ENCODE measurements at regions not wholly inside any gene's neighbourhood (a gene's known extent, or its start where the extent isn't known, plus 50 kb on each side); places are given as distances from the start of the nearest gene placed in this dataset.

DNA sequence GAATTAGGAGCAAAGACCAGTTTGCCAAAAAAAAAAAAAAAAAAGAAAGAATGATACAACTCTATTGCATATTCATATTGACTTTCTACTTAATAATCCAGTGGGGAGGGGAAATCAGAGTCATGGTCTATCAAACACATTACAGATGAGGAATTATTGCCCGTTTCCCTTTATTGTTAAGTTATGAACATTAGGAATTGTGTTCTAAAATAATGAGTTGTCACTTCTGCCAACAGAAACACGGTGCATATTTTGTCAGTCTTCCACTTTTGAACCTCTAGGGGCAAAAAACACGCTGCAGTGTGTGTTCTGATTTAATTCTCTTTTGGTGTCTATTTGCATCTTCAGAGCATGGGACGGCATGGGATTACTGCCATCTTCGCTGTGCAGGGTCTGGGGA is 115.7 kb upstream of the RHOBTB1 start:
- no peak for DNase-seq
- no peaks in the 10 kb centered on the region for H3K27me3 Mint-ChIP-seq (ENCODE audit: low read depth in 3 of 3)
- H3K27ac ChIP-seq (ENCODE audit: low read depth in 1 of 2, low read length in 2 of 2): no peak overlapping the region

DNA sequence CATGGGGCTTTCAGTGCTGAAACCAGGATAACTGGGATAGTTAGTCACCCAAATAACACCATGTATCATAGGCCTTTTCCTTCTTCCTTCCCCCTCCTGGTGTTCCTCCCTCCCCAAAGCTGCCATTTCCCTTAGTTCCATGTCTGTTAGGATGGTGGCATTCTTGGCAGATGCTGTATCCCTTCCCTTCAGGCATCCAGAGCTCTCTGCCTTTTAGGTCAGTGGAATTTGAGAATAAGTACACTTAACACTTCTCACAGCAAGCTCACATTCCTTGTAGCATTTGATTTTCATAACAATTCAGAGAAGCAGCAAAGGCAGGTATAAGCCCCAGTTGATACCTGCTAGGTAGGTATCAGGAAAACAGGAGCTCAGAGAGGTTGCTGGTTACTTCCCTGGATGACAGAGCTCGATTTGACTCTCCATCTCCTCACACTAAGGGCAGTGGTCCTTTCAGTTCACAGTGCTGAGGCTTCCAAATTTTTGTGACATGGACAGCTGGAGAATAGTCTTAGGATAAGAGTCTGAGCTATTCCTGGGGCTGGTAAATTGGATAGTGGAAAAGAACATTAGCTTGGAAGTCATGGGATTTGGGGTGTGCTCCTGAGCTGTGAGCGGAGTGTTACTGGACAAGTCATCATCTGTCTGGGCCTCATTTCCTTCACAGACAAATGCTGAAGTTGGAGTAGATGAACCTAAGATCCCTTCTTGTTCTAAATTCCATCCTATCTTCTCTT is 108.7 kb upstream of the RHOBTB1 start:
- H3K9ac ChIP-seq (ENCODE audit: insufficient read depth, low read length, poor library complexity, severe bottlenecking): no peak overlapping the region
- H4K20me1 ChIP-seq (ENCODE audit: insufficient read depth, low read length): no peaks in the 10 kb centered on the region
- TF ChIP-seq, protein P1, sequence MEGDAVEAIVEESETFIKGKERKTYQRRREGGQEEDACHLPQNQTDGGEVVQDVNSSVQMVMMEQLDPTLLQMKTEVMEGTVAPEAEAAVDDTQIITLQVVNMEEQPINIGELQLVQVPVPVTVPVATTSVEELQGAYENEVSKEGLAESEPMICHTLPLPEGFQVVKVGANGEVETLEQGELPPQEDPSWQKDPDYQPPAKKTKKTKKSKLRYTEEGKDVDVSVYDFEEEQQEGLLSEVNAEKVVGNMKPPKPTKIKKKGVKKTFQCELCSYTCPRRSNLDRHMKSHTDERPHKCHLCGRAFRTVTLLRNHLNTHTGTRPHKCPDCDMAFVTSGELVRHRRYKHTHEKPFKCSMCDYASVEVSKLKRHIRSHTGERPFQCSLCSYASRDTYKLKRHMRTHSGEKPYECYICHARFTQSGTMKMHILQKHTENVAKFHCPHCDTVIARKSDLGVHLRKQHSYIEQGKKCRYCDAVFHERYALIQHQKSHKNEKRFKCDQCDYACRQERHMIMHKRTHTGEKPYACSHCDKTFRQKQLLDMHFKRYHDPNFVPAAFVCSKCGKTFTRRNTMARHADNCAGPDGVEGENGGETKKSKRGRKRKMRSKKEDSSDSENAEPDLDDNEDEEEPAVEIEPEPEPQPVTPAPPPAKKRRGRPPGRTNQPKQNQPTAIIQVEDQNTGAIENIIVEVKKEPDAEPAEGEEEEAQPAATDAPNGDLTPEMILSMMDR (IDR thresholded peaks at IDR 0.05): no peak
- H3K4me3 Mint-ChIP-seq: no peak overlapping the region
- no peak overlapping the region for H3K27ac Mint-ChIP-seq
- H3K9me3 Mint-ChIP-seq: peaks cover 0 to under 1% (median 0%) of the 10 kb centered on the region in 7 donors
- H3K27me3 Mint-ChIP-seq (ENCODE audit: low read depth in 3 of 3): no peaks in the 10 kb centered on the region
- H3K4me3 ChIP-seq (replicated peaks in 1 of 3; ENCODE audit: low read depth in 2 of 3, low read length in 3 of 3): no peak overlapping the region
- no peaks in the 10 kb centered on the region for H3K36me3 Mint-ChIP-seq
- no peak overlapping the region for H3K27ac ChIP-seq (ENCODE audit: low read depth in 1 of 2, low read length in 2 of 2)
- no peaks in the 10 kb centered on the region for H3K4me1 Mint-ChIP-seq
- WGBS (ENCODE audit: insufficient coverage): no CpG with 5 or more reads among the region's 2 CpGs
- no peaks in the 10 kb centered on the region for H3K36me3 ChIP-seq (replicated peaks in 1 of 2; ENCODE audit: control insufficient read depth in 1 of 2, insufficient read depth in 2 of 2, low read length in 2 of 2)
- H3K9me3 ChIP-seq (replicated peaks in 1 of 2; ENCODE audit: control insufficient read depth in 1 of 2, insufficient read depth in 1 of 2, low read length in 2 of 2): no peaks in the 10 kb centered on the region
- DNase-seq: no peak
- H3K79me2 ChIP-seq (ENCODE audit: insufficient read depth, low read length): no peaks in the 10 kb centered on the region
- no peaks in the 10 kb centered on the region for H3K27me3 ChIP-seq (ENCODE audit: control insufficient read depth in 2 of 2, insufficient read depth in 2 of 2, low read length in 2 of 2)
- no peak overlapping the region for H2AFZ ChIP-seq (ENCODE audit: insufficient read depth, low read depth, low read length, poor library complexity, severe bottlenecking)
- no peak overlapping the region for H3K4me2 ChIP-seq (replicated peaks; ENCODE audit: extremely low read depth, low read length, poor library complexity, severe bottlenecking)
- H3K4me1 ChIP-seq (ENCODE audit: control insufficient read depth in 1 of 2, insufficient read depth in 2 of 2, low read length in 2 of 2): no peaks in the 10 kb centered on the region
- intact Hi-C loops (cut with micrococcal nuclease): no loop called here

More for the DNA sequence above, 115.7 kb upstream of the RHOBTB1 start:
- Histone ChIP-seq H3K9me3 (replicated peaks in 1 of 2; ENCODE audit: control insufficient read depth in 1 of 2, insufficient read depth in 1 of 2, low read length in 2 of 2) (no peaks in the 10 kb centered on the region), H3K36me3 (replicated peaks in 1 of 2; ENCODE audit: control insufficient read depth in 1 of 2, insufficient read depth in 2 of 2, low read length in 2 of 2) (no peaks in the 10 kb centered on the region), H3K4me1 (ENCODE audit: control insufficient read depth in 1 of 2, insufficient read depth in 2 of 2, low read length in 2 of 2) (no peaks in the 10 kb centered on the region), H3K4me3 (replicated peaks in 1 of 3; ENCODE audit: low read depth in 2 of 3, low read length in 3 of 3) (no peak overlapping the region), H3K79me2 (ENCODE audit: insufficient read depth, low read length) (no peaks in the 10 kb centered on the region), H3K4me2 (replicated peaks; ENCODE audit: extremely low read depth, low read length, poor library complexity, severe bottlenecking) (no peak overlapping the region), H3K27me3 (ENCODE audit: control insufficient read depth in 2 of 2, insufficient read depth in 2 of 2, low read length in 2 of 2) (no peaks in the 10 kb centered on the region), H2AFZ (ENCODE audit: insufficient read depth, low read depth, low read length, poor library complexity, severe bottlenecking) (no peak overlapping the region), H4K20me1 (ENCODE audit: insufficient read depth, low read length) (no peaks in the 10 kb centered on the region), H3K9ac (ENCODE audit: insufficient read depth, low read length, poor library complexity, severe bottlenecking) (no peak overlapping the region)
- Mint-ChIP-seq H3K9me3 (peaks cover 0 to 2% (median 0%) of the 10 kb centered on the region in 7 donors), H3K4me3 (no peak overlapping the region), H3K4me1 (no peaks in the 10 kb centered on the region), H3K27ac (no peak overlapping the region), H3K36me3 (no peaks in the 10 kb centered on the region)
- no CpG with 5 or more reads among the region's 5 CpGs for WGBS (ENCODE audit: insufficient coverage)
- intact Hi-C loops (cut with micrococcal nuclease): no loop called here
- TF ChIP-seq, protein P1 (IDR thresholded peaks at IDR 0.05): no peak

Data from CD14-positive monocyte (primary cell).